H1 (cell line): ENCODE measurements at regions not wholly inside any gene's neighbourhood (a gene's known extent, or its start where the extent isn't known, plus 50 kb on each side); places are given as distances from the start of the nearest gene placed in this dataset.
"Not testable (repeated sequence)": the region's sequence is repeated elsewhere in the genome, so short reads cannot be mapped to it uniquely, and the experiment has no call there.

Source experiments
- CBX8 ChIP-seq: fragments of 300-800, 300-1000 bp; sonication (generic); IDR thresholded peaks from 2 replicates; pipeline ENCODE4 v1.7.1; 2016; ENCODE audit warnings: low read depth, low read length, borderline replicate concordance
- JUND ChIP-seq: IDR thresholded peaks from 2 replicates; pipeline ENCODE4 v1.6.1; 2011; ENCODE audit warnings: mild to moderate bottlenecking, improper control_type of control experiment, low read length
- POLR2AphosphoS5 ChIP-seq: IDR thresholded peaks from 2 replicates; pipeline ENCODE4 v1.6.1; 2011; ENCODE audit warnings: low read depth, low read length
- RFX5 ChIP-seq: IDR thresholded peaks from 2 replicates; pipeline ENCODE4 v1.6.1; 2011; ENCODE audit warnings: low read depth, low read length, improper control_type of control experiment, borderline replicate concordance
- TCF12 ChIP-seq: IDR thresholded peaks from 2 replicates; pipeline ENCODE4 v1.6.1; 2011; ENCODE audit warnings: low read depth, mild to moderate bottlenecking, low read length
- TF ChIP-seq, protein P1 (sequence below), 3 experiments: IDR thresholded peaks; 1 replicate in 2 of 3; 2 replicates in 1 of 3; pipeline versions ENCODE4 v1.5.1 to v1.6.1; 2011; ENCODE audit warnings: low read length in 3 of 3, mild to moderate bottlenecking in 3 of 3, inconsistent platforms in 2 of 3, low read depth in 1 of 3, moderate library complexity in 1 of 3; ENCODE audit not compliant: insufficient read depth in 1 of 3; ENCODE audit errors: control extremely low read depth in 1 of 3

DNA sequence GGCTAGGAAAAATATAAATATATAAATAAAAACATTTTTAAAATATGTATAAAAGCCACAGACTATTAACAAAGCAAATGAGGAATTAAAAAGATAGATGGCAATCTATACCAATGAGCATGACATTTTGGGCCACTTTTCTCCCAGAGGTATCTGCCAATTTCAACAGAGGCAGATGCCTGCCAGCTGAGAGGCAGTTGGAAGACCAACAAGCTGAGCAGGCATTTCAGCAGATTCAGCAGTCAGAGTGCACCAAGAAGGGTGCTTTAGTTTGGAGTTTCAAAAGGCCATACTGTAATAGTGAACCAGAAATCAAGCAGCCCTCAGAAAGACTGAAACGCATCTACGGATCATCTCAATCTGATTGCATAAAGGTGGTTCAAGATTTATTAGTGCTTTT, 62.4 kb upstream of the PMPCB start:
- TF ChIP-seq TCF12, CBX8, POLR2AphosphoS5, RFX5, JUND: not testable (repeated sequence)
- TF ChIP-seq, protein P1, sequence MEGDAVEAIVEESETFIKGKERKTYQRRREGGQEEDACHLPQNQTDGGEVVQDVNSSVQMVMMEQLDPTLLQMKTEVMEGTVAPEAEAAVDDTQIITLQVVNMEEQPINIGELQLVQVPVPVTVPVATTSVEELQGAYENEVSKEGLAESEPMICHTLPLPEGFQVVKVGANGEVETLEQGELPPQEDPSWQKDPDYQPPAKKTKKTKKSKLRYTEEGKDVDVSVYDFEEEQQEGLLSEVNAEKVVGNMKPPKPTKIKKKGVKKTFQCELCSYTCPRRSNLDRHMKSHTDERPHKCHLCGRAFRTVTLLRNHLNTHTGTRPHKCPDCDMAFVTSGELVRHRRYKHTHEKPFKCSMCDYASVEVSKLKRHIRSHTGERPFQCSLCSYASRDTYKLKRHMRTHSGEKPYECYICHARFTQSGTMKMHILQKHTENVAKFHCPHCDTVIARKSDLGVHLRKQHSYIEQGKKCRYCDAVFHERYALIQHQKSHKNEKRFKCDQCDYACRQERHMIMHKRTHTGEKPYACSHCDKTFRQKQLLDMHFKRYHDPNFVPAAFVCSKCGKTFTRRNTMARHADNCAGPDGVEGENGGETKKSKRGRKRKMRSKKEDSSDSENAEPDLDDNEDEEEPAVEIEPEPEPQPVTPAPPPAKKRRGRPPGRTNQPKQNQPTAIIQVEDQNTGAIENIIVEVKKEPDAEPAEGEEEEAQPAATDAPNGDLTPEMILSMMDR (IDR thresholded peaks at IDR 0.05; ENCODE audit: control extremely low read depth in 1 of 3, insufficient read depth in 1 of 3, low read depth in 1 of 3, low read length in 3 of 3): not testable (repeated sequence)
